NCI-H146 (cell line): ENCODE measurements at regions not wholly inside any gene's neighbourhood (a gene's known extent, or its start where the extent isn't known, plus 50 kb on each side); places are given as distances from the start of the nearest gene placed in this dataset.
"Not testable (repeated sequence)": the region's sequence is repeated elsewhere in the genome, so short reads cannot be mapped to it uniquely, and the experiment has no call there.

ENCODE experiments used
- DNase-seq: peaks from one replicate; lab custom pipeline; 2025; lab: John Stamatoyannopoulos, UW

DNA sequence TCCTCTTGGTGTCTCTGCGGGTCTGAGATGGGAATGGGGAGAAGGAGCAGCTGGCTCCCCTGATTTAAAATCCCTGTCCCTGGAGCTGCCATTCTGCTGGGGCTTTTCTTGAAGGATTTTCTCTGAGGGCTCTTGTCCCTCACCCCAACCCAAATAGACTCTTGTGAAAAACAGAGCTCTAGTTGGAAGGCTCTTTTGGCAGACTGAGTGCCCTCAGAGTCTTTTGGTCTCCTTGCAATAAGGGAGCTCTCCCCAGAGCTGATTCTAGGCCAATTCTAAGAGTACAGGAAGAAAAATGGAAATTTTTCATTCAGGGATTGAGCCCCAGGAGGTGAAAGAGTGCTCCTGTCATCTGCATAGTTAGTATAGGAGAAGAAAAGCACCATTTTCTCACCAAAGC lies 238.3 kb downstream of the COG6 start:
- DNase-seq = no peak

- no peak for DNase-seq
Measured at GRCh38 chr13:39894586-39894985, 239.1 kb downstream of the COG6 start.

- no peak for DNase-seq
Measured at GRCh38 chr13:39895254-39895653, 239.8 kb downstream of the COG6 start.

DNA sequence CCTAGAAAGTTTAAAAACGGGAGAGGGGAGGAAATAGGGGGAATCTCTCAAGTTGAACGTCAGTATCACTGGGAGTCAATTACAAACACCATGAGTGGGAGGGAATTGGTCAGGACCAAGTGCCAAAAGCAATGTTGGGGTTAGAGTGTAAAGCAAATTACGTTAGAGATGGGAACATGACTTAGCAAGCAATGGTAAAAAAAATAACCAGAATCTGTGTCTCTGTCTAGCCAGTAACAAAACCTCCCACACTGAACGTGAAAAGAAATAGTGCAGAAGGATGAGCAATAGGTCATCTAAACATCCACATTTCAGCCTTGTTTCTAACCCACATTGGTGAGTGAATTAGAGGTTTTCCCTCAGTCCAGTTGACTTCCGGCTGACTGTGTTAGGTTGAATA lies 242.2 kb downstream of the COG6 start:
- no peak for DNase-seq

DNA sequence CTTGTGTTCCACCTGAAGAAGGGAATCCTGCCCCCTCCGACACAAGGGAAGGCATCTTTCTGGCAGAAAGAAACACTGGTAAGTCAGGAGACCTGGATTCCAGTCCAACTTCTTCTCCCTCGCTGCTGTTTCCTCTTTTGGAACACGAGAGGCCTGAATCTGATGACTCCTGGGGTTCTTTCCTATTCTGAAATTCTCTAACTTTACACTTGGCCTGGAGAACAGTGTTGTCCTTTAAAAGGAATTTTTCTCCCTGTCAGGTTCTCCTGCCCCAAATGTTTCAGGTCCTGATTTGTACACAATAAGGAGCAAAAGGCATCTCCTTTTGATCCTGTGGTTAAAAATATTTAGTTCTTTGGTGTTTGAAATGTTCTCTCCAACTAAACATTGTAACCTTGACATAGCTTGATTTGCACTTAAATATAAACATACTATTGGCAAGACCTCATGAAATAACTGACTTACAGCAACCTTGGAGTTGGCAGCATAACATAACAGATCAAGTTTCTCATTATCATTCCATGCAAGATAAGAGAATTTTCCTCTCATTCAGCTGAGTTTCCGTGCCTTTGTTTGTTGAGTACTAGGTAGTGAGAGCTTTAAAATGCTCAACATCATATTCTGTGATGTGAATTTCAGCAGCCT lies 244.8 kb downstream of the COG6 start:
- DNase-seq = no peak

GRCh38 chr13:39904959-39905358 lies 249.5 kb downstream of the COG6 start:
- DNase-seq = no peak

DNA sequence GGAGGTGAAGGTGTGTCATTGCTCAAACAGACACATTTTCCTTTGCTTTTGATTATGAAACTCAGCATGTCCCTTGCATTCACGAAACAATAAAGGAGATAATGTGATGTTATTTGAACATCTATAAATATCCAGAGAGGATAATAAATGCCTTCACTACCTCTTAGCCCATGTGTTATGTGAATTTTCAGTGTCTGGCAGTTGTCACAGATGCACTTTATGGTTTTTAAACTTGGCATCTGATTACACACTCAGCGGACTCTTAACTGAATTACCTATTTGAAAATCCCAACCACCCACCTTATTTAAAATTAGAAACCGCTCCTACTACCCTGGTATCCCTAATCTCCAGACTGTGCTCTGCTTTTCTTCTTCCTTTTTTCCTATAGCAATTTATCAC lies 254.2 kb downstream of the COG6 start:
- DNase-seq = no peak

GRCh38 chr13:39910041-39910440 lies 254.6 kb downstream of the COG6 start:
- DNase-seq = no peak

- DNase-seq = no peak
Measured at GRCh38 chr13:39910833-39911232, 255.4 kb downstream of the COG6 start.

GRCh38 chr13:39913339-39913738 lies 257.9 kb downstream of the COG6 start:
- no peak for DNase-seq

- no peak for DNase-seq
Measured at GRCh38 chr13:39913928-39914327, 258.5 kb downstream of the COG6 start.

- DNase-seq = no peak
Measured at GRCh38 chr13:39915418-39915817, 260.0 kb downstream of the COG6 start.

DNA sequence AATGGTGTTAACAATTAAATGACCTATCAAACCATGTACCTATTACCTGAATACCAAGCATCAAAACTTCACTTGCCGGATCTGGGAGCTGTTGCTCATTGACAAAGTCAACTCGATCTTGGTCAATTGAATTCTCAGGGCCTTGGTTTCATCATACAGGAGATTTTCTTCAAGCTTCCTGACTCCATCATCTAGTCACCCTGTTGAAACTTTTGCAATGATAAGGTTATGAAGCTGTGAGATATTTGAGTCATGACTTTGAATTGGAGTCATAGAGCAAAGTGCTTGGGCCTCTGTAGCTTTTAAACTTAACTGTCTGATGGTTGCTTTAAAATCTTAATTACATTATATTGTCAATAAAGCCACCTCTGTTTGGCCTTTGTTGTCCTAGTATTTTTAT lies 260.9 kb downstream of the COG6 start:
- DNase-seq = no peak

- DNase-seq = no peak
Measured at GRCh38 chr13:39918620-39919236, 263.3 kb downstream of the COG6 start.

DNA sequence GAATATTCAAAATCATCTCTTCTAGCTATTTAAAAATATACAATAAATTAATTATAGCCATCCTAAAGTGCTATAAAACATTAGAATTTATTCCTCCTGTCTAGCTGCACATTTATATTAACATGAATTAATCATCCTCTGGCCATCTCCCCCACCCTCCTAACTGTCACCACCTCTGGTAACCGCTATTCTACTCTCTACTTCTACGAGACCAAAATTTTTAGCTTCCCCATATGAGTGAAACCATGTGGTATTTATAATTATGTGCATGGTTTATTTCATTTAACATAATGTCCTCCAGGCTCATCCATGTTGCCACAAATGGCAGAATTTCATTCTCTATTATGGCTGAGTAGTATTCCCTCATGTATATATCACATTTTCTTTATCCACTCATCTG lies 265.2 kb downstream of the COG6 start:
- no peak for DNase-seq

- DNase-seq = no peak
Measured at GRCh38 chr13:39926345-39926744, 270.9 kb downstream of the COG6 start.

- no peak for DNase-seq
Measured at GRCh38 chr13:39928261-39928660, 272.8 kb downstream of the COG6 start.

GRCh38 chr13:39929583-39929982 lies 274.1 kb downstream of the COG6 start:
- no peak for DNase-seq

DNA sequence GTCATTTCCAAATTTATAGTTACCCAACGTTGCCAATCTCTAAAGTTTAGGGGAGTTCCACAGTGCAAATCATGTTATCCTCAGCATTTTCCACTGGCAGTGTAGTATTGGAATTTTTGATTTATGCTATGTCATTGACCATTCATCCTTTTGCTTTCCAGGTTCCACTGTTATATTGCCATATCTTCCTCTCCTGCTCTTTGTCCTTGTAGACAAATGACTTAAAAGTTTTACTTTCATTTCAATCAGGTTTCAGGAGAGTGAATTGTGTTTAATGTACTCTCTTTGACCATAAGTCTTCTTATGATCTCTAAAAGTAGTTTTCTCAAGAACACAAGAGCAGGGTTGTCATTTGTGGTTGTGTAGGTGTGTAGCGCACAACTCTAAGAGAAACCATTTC lies 274.6 kb downstream of the COG6 start:
- no peak for DNase-seq

DNA sequence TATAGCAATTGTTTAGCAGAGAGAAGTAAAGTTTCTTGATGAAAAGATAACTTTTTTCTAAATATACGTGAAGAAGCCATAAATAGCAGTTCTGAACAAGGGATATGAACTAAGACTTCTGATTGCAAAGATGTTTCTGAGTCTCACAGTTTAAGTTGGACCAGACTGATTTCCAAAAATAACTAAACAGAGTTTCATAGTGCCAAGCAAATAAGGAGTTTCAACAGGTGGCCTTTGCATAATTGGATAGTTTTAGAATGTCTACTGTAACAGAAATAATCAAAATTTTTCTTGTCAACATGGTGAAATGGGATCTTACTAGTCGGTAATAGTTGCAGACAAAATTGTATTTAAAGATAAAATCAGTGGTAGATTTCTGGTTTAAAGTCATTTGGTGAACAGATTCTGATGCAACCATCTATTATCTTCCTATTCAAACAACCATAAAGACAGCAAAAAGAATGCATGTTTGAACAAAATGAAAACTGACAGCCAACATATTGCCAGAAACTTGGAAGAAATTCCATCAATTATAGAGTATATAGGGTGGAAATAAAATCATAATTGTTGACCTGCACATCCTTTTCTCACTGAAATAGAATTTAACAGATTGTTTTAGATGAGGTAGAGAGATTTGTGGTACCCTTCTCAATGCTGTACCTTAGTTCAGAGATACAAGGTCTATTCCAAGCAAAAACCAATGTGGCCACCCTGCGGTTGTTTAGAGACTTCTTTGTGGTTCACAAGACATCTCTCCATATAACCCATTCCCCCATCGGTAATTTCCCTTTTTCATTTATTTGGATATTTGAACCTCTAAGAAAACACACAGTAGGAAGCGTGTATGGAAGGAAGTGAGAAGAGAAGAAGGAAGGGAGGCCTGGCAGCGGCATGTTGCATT lies 275.3 kb downstream of the COG6 start:
- no peak for DNase-seq

- DNase-seq = no peak
Measured at GRCh38 chr13:39931505-39931904, 276.0 kb downstream of the COG6 start.

GRCh38 chr13:39932514-39932913 lies 277.1 kb downstream of the COG6 start:
- DNase-seq = not testable (repeated sequence)

DNA sequence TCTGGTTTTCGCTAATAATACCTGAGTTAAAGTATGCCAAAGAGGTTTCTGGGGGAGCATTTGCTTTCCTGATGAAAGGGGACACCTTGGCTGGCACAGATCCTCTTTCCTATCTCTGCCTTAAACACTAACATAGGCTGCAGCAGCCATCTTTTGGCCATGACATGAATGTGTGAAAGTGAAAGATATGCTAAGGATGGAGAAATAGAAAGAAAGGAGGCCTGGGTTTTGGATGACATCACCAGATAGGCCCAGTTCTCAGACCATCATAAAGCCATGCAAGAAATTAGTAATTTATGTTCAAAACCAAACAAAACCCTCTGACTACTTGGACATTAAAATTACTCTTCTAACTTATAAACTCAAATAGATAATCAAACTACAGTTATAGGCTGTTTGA lies 279.7 kb downstream of the COG6 start:
- no peak for DNase-seq
